Effector memory CD4-positive, alpha-beta T cell (primary cell): ENCODE measurements at regions not wholly inside any gene's neighbourhood (a gene's known extent, or its start where the extent isn't known, plus 50 kb on each side); places are given as distances from the start of the nearest gene placed in this dataset.

Experiments used
- DNase-seq, 3 donors: peaks; one replicate each; pipeline ENCODE4 v3.0.0-alpha.2; 2020
- H3K27ac ChIP-seq: 2 replicates; pipeline ENCODE4 v1.7.0; 2013; ENCODE audit warnings: mild to moderate bottlenecking, low read length, moderate library complexity; ENCODE audit not compliant: insufficient read depth, poor library complexity, severe bottlenecking
- H3K27me3 ChIP-seq: replicated peaks from 2 replicates; pipeline ENCODE4 v1.7.0; 2013; ENCODE audit warnings: mild to moderate bottlenecking, low read length; ENCODE audit not compliant: insufficient read depth, control insufficient read depth, poor library complexity, severe bottlenecking
- H3K36me3 ChIP-seq: 2 replicates; pipeline ENCODE4 v1.7.0; 2013; ENCODE audit warnings: mild to moderate bottlenecking, low read length, moderate library complexity; ENCODE audit not compliant: control insufficient read depth, insufficient read depth
- H3K4me1 ChIP-seq: 2 replicates; pipeline ENCODE4 v1.7.0; 2013; ENCODE audit warnings: low read length, mild to moderate bottlenecking; ENCODE audit not compliant: control insufficient read depth, insufficient read depth, poor library complexity, severe bottlenecking
- H3K4me3 ChIP-seq: 2 replicates; pipeline ENCODE4 v1.7.0; 2013; ENCODE audit warnings: low read length, low read depth, mild to moderate bottlenecking; ENCODE audit not compliant: insufficient read depth, poor library complexity, severe bottlenecking
- H3K9me3 ChIP-seq: 2 replicates; pipeline ENCODE4 v1.7.0; 2013; ENCODE audit warnings: mild to moderate bottlenecking, low read length, moderate library complexity; ENCODE audit not compliant: control insufficient read depth

DNA sequence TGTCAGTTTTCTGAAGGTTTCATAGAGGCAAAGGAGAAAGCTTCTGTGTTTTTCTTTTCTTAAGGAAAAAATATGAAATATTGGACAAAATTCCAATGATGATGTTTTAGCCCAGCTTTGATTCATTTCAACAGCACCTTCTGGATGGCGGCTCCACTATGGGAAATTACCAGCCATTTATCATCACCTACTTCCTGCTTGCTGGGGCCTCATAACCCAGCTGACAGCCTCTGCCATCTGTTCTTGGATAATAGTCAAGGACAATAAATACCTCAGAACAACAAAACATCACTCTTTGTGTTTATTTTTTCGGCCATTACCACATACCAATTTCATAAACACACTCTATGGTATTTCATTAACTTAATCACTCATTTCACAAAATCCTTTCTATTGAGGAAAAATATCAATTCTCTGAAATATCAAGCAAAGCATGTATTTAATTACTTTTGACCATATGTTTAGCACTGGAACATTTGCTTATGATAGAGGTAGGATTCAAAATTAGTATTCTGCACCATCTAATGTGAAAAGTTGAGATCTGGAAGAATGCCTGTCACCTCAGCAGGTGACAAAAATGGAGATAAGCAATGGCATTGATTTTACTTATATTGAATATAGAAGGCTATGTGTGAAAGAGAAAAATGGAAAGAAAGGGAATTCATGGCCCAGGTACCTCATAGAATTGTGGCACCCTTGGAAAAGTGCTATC is 629.7 kb downstream of the LIG4 start:
- DNase-seq: no peak
- H3K36me3 ChIP-seq: no peaks in the 10 kb centered on the region
- no peaks in the 10 kb centered on the region for H3K9me3 ChIP-seq
- no peaks in the 10 kb centered on the region for H3K27me3 ChIP-seq
- H3K4me3 ChIP-seq: no peak overlapping the region
- H3K4me1 ChIP-seq: no peaks in the 10 kb centered on the region
- H3K27ac ChIP-seq: no peak overlapping the region

DNA sequence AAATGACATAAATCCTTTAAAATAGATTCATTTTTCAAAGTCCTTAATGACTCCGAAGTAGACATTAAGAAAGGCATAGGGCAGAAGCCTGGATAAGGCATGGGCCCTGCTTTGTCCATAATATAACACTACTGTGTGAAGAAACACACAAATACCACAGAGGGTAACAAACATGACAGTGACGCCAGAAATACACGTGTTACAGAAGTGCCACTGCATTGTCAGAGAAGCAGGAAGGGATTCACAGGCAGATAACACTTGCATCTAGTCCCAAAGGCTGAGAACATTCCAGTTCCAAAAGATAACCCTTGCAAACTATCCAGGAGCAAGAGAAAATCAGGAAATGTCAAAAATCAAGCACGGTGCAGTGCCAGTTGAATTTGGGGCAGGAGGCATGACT is 633.2 kb downstream of the LIG4 start:
- H3K4me1 ChIP-seq: no peaks in the 10 kb centered on the region
- H3K27ac ChIP-seq: no peak overlapping the region
- H3K27me3 ChIP-seq: no peaks in the 10 kb centered on the region
- H3K4me3 ChIP-seq: no peak overlapping the region
- no peak for DNase-seq
- no peaks in the 10 kb centered on the region for H3K9me3 ChIP-seq
- H3K36me3 ChIP-seq: no peaks in the 10 kb centered on the region

DNA sequence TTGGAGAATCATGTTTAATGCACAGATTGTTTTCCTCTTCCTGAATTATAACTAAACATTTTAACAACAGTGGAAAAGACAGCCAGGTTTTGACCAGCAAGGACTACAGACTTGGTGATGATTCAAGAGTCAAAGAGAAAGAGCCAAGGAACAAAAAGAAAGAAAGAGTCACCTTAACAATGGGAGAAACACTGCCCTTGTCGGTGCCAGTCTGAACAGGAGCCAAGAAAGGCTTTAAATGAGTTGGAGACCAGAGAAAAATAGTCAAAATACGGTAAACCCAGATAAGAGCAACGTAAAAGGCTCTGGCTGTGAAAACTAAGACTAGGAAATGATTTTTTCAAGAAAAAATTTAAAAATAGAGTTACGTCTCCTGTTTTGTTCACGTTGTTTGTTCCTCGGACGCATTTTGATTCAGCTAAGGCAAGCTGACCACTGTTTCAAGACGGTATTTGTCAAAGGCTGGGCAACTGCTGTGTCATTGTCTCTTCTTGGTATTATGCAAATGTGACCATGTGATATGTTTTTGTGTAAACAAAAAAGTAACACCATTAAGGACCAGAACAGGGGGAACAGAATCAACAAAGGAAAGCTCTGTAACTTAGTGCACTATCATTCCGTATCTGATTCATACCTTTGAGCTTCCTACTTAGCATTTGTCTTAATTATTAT is 634.5 kb downstream of the LIG4 start:
- DNase-seq: no peak
- H3K4me3 ChIP-seq: no peak overlapping the region
- no peak overlapping the region for H3K27ac ChIP-seq
- H3K36me3 ChIP-seq: no peaks in the 10 kb centered on the region
- no peaks in the 10 kb centered on the region for H3K27me3 ChIP-seq
- H3K9me3 ChIP-seq: no peaks in the 10 kb centered on the region
- H3K4me1 ChIP-seq: no peaks in the 10 kb centered on the region

DNA sequence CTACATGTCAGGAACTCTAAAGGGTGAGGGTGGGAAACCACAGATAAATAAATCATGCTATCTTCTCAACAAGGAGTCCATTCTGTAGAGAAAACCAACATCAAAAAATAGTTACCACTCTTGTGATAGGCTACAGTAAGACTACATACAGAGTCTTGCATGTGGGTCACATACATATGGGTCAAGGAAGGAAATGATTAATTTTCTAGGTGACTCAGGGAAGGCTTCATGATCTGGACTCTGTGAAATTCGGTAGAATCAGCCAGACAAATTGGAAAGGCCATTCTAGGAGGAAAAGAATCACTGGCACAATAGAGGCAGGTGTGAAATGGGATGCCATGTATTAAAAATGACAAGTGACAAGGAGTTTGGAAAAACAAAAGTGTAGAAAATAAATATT is 638.9 kb downstream of the LIG4 start:
- no peaks in the 10 kb centered on the region for H3K4me1 ChIP-seq
- DNase-seq: no peak
- no peaks in the 10 kb centered on the region for H3K27me3 ChIP-seq
- H3K27ac ChIP-seq: no peak overlapping the region
- no peaks in the 10 kb centered on the region for H3K9me3 ChIP-seq
- H3K36me3 ChIP-seq: no peaks in the 10 kb centered on the region
- H3K4me3 ChIP-seq: no peak overlapping the region

GRCh38 chr13:107574517-107575210 is 640.7 kb downstream of the LIG4 start:
- no peak for DNase-seq
- no peaks in the 10 kb centered on the region for H3K27me3 ChIP-seq
- H3K4me1 ChIP-seq: no peaks in the 10 kb centered on the region
- no peaks in the 10 kb centered on the region for H3K9me3 ChIP-seq
- H3K27ac ChIP-seq: no peak overlapping the region
- no peak overlapping the region for H3K4me3 ChIP-seq
- no peaks in the 10 kb centered on the region for H3K36me3 ChIP-seq

- no peaks in the 10 kb centered on the region for H3K36me3 ChIP-seq
- no peak overlapping the region for H3K4me3 ChIP-seq
- no peaks in the 10 kb centered on the region for H3K4me1 ChIP-seq
- no peaks in the 10 kb centered on the region for H3K9me3 ChIP-seq
- H3K27me3 ChIP-seq: no peaks in the 10 kb centered on the region
- no peak overlapping the region for H3K27ac ChIP-seq
- no peak for DNase-seq
Measured at GRCh38 chr13:107573184-107573583, 642.2 kb downstream of the LIG4 start.

- H3K27ac ChIP-seq: no peak overlapping the region
- no peaks in the 10 kb centered on the region for H3K27me3 ChIP-seq
- H3K9me3 ChIP-seq: no peaks in the 10 kb centered on the region
- no peaks in the 10 kb centered on the region for H3K4me1 ChIP-seq
- no peak for DNase-seq
- H3K4me3 ChIP-seq: no peak overlapping the region
- H3K36me3 ChIP-seq: no peaks in the 10 kb centered on the region
Measured at GRCh38 chr13:107572156-107572555, 643.2 kb downstream of the LIG4 start.

DNA sequence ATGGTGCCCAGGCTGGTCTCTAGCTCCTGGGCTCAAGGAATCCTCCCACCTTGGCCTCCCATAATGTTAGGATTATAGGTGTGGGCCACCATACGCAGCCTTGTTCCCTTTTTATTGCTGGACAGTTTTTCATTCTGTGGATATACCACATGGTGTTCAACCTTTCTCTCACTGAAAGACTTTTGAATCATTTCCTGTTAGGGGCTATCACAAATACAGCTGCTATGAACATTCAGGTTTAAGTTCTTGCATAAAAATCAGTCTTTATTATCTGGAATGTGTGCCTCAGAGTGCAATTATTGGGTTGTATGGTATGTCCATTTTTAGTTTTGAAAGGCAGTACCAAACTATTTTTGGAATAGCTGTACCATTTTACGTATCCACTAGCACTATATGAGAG is 647.2 kb downstream of the LIG4 start:
- Histone ChIP-seq H3K4me3 (no peak overlapping the region), H3K4me1 (no peaks in the 10 kb centered on the region), H3K36me3 (no peaks in the 10 kb centered on the region), H3K27me3 (no peaks in the 10 kb centered on the region), H3K9me3 (no peaks in the 10 kb centered on the region), H3K27ac (no peak overlapping the region)
- no peak for DNase-seq

- Histone ChIP-seq H3K4me3 (no peak overlapping the region), H3K27ac (no peak overlapping the region), H3K9me3 (no peaks in the 10 kb centered on the region), H3K27me3 (no peaks in the 10 kb centered on the region), H3K36me3 (no peaks in the 10 kb centered on the region), H3K4me1 (no peaks in the 10 kb centered on the region)
- DNase-seq: no peak
Measured at GRCh38 chr13:107563099-107563925, 652.0 kb downstream of the LIG4 start.
